ENCODE measurements at regions not wholly inside any gene's neighbourhood (a gene's known extent, or its start where the extent isn't known, plus 50 kb on each side); places are given as distances from the start of the nearest gene placed in this dataset.

DNA sequence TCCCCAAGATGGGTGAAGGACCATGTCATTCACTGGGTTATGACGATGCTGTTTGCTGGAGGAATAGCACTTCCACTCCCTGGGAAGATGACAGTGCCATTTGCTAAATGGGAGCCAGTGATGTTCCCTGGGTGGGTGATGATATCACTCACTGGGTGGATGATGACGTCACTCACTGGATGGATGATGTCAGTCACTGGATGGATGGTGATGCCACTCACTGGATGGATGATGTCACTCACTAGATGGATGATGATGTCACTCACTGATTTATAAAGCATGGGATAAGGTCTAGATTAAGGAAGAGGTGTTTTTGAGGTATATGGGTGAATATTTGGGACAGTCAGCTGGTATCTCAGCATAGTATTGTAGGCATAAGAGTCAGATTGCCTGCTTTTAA is 457.2 kb downstream of the AJAP1 start:
- Histone ChIP-seq H3K79me2 (replicated peaks; ENCODE audit: insufficient read depth, low read length) (no peaks in the 10 kb centered on the region), H3K9ac (ENCODE audit: low read length) (no peak overlapping the region), H3K9me2 (ENCODE audit: insufficient read depth, low read length) (no peaks in the 10 kb centered on the region), H3F3A (ENCODE audit: insufficient read depth, low read length, poor library complexity, severe bottlenecking) (no peaks in the 10 kb centered on the region), H3K9me3 (ENCODE audit: low read length) (no peaks in the 10 kb centered on the region), H3K27me3 (ENCODE audit: insufficient read depth, low read depth, low read length) (no peaks in the 10 kb centered on the region), H3K4me2 (ENCODE audit: low read length) (no peak overlapping the region), H4K20me1 (ENCODE audit: insufficient read depth) (no peaks in the 10 kb centered on the region), H3K27ac (ENCODE audit: low read length) (no peak overlapping the region), H3K4me3 (ENCODE audit: low read length) (no peak overlapping the region), H3K36me3 (ENCODE audit: insufficient read depth, low read length) (no peaks in the 10 kb centered on the region), H2AFZ (ENCODE audit: low read depth, low read length) (no peak overlapping the region)
- no peak for TF ChIP-seq TAF1 (IDR thresholded peaks at IDR 0.05; ENCODE audit: low read depth)
- TF ChIP-seq, protein P1, sequence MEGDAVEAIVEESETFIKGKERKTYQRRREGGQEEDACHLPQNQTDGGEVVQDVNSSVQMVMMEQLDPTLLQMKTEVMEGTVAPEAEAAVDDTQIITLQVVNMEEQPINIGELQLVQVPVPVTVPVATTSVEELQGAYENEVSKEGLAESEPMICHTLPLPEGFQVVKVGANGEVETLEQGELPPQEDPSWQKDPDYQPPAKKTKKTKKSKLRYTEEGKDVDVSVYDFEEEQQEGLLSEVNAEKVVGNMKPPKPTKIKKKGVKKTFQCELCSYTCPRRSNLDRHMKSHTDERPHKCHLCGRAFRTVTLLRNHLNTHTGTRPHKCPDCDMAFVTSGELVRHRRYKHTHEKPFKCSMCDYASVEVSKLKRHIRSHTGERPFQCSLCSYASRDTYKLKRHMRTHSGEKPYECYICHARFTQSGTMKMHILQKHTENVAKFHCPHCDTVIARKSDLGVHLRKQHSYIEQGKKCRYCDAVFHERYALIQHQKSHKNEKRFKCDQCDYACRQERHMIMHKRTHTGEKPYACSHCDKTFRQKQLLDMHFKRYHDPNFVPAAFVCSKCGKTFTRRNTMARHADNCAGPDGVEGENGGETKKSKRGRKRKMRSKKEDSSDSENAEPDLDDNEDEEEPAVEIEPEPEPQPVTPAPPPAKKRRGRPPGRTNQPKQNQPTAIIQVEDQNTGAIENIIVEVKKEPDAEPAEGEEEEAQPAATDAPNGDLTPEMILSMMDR (IDR thresholded peaks at IDR 0.05; ENCODE audit: poor library complexity, severe bottlenecking) = no peak
- TF ChIP-seq MXI1 (conservative IDR thresholded peaks at IDR 0.05; ENCODE audit: poor library complexity, severe bottlenecking) = no peak
- no peak for TF ChIP-seq EZH2 (IDR thresholded peaks at IDR 0.05; ENCODE audit: borderline replicate concordance, insufficient read depth, low read length, poor library complexity, severe bottlenecking)
- TF ChIP-seq EP300 (conservative IDR thresholded peaks at IDR 0.05; ENCODE audit: poor library complexity, severe bottlenecking) = no peak
- no peak for TF ChIP-seq RAD21 (conservative IDR thresholded peaks at IDR 0.05)
- TF ChIP-seq, protein P2, sequence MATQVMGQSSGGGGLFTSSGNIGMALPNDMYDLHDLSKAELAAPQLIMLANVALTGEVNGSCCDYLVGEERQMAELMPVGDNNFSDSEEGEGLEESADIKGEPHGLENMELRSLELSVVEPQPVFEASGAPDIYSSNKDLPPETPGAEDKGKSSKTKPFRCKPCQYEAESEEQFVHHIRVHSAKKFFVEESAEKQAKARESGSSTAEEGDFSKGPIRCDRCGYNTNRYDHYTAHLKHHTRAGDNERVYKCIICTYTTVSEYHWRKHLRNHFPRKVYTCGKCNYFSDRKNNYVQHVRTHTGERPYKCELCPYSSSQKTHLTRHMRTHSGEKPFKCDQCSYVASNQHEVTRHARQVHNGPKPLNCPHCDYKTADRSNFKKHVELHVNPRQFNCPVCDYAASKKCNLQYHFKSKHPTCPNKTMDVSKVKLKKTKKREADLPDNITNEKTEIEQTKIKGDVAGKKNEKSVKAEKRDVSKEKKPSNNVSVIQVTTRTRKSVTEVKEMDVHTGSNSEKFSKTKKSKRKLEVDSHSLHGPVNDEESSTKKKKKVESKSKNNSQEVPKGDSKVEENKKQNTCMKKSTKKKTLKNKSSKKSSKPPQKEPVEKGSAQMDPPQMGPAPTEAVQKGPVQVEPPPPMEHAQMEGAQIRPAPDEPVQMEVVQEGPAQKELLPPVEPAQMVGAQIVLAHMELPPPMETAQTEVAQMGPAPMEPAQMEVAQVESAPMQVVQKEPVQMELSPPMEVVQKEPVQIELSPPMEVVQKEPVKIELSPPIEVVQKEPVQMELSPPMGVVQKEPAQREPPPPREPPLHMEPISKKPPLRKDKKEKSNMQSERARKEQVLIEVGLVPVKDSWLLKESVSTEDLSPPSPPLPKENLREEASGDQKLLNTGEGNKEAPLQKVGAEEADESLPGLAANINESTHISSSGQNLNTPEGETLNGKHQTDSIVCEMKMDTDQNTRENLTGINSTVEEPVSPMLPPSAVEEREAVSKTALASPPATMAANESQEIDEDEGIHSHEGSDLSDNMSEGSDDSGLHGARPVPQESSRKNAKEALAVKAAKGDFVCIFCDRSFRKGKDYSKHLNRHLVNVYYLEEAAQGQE (IDR thresholded peaks at IDR 0.05; ENCODE audit: borderline replicate concordance) = no peak
- TF ChIP-seq SMC3 (conservative IDR thresholded peaks at IDR 0.05; ENCODE audit: poor library complexity) = no peak
- no peak for TF ChIP-seq POLR2AphosphoS5 (IDR thresholded peaks at IDR 0.05)

DNA sequence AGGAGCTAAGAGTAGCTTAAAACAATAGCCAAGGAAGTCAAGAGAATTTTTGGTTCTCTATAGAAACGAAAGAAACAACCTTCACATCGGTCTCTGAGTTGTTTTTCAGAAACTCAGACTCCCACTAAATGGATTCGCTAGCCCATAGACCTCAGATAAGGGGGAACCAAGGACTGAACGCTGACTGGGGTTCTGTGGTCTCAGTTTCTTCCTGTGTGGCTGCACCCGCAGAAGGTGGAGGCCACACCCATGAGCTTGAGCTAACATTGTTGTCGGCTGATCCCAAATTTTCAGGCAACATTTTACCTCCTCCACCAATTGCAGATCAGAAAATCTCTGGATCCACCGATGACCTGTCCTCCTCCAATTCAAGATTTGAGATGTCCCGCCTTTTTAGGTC is 456.1 kb downstream of the AJAP1 start:
- Histone ChIP-seq H3K9me3 (ENCODE audit: low read length) (no peaks in the 10 kb centered on the region), H3K27me3 (ENCODE audit: insufficient read depth, low read depth, low read length) (no peaks in the 10 kb centered on the region), H3K36me3 (ENCODE audit: insufficient read depth, low read length) (no peaks in the 10 kb centered on the region), H3K27ac (ENCODE audit: low read length) (peak overlapping the region; percentile 72), H3K9ac (ENCODE audit: low read length) (no peak overlapping the region), H2AFZ (ENCODE audit: low read depth, low read length) (no peak overlapping the region), H3K4me3 (ENCODE audit: low read length) (no peak overlapping the region), H3F3A (ENCODE audit: insufficient read depth, low read length, poor library complexity, severe bottlenecking) (no peaks in the 10 kb centered on the region), H3K79me2 (replicated peaks; ENCODE audit: insufficient read depth, low read length) (no peaks in the 10 kb centered on the region), H4K20me1 (ENCODE audit: insufficient read depth) (no peaks in the 10 kb centered on the region), H3K9me2 (ENCODE audit: insufficient read depth, low read length) (no peaks in the 10 kb centered on the region), H3K4me2 (ENCODE audit: low read length) (no peak overlapping the region)
- TF ChIP-seq MXI1 (conservative IDR thresholded peaks at IDR 0.05; ENCODE audit: poor library complexity, severe bottlenecking) = no peak
- TF ChIP-seq POLR2AphosphoS5 (IDR thresholded peaks at IDR 0.05) = no peak

DNA sequence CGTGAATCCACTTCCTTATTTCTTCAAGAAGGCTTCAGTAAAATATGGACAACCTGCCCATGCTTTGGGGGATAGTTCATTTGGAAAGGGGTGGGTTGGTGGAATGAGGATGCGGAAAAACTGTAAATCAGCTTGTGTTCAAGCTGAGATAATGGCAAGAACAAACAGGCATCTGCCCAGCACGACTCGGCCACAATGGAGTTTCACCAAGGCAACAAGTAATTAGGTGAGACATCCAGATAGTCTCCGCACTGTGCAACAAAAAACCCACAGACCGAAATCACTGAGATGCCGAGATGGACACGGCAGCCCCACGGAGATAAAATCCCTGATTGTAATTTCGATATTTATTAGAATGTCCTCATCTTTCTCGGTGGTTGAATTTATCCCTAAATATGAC is 455.2 kb downstream of the AJAP1 start:
- Histone ChIP-seq H3K9me3 (ENCODE audit: low read length) (no peaks in the 10 kb centered on the region), H3K79me2 (replicated peaks; ENCODE audit: insufficient read depth, low read length) (no peaks in the 10 kb centered on the region), H3K27me3 (ENCODE audit: insufficient read depth, low read depth, low read length) (no peaks in the 10 kb centered on the region), H3K36me3 (ENCODE audit: insufficient read depth, low read length) (no peaks in the 10 kb centered on the region), H3K4me3 (ENCODE audit: low read length) (no peak overlapping the region), H3K9me2 (ENCODE audit: insufficient read depth, low read length) (no peaks in the 10 kb centered on the region), H3K27ac (ENCODE audit: low read length) (peak overlapping the region; percentile 72), H4K20me1 (ENCODE audit: insufficient read depth) (no peaks in the 10 kb centered on the region), H2AFZ (ENCODE audit: low read depth, low read length) (no peak overlapping the region), H3K9ac (ENCODE audit: low read length) (no peak overlapping the region), H3F3A (ENCODE audit: insufficient read depth, low read length, poor library complexity, severe bottlenecking) (no peaks in the 10 kb centered on the region), H3K4me2 (ENCODE audit: low read length) (no peak overlapping the region)
- TF ChIP-seq POLR2AphosphoS5 (IDR thresholded peaks at IDR 0.05) (peak; percentile 74), TAF1 (IDR thresholded peaks at IDR 0.05; ENCODE audit: low read depth) (no peak), EZH2 (IDR thresholded peaks at IDR 0.05; ENCODE audit: borderline replicate concordance, insufficient read depth, low read length, poor library complexity, severe bottlenecking) (no peak), EP300 (conservative IDR thresholded peaks at IDR 0.05; ENCODE audit: poor library complexity, severe bottlenecking) (peak; percentile 43)
- TF ChIP-seq, protein P2 (IDR thresholded peaks at IDR 0.05; ENCODE audit: borderline replicate concordance) = peak; percentile 43
